ENCODE measurements at regions not wholly inside any gene's neighbourhood (a gene's known extent, or its start where the extent isn't known, plus 50 kb on each side); places are given as distances from the start of the nearest gene placed in this dataset.
"Not testable (repeated sequence)": the region's sequence is repeated elsewhere in the genome, so short reads cannot be mapped to it uniquely, and the experiment has no call there.

DNA sequence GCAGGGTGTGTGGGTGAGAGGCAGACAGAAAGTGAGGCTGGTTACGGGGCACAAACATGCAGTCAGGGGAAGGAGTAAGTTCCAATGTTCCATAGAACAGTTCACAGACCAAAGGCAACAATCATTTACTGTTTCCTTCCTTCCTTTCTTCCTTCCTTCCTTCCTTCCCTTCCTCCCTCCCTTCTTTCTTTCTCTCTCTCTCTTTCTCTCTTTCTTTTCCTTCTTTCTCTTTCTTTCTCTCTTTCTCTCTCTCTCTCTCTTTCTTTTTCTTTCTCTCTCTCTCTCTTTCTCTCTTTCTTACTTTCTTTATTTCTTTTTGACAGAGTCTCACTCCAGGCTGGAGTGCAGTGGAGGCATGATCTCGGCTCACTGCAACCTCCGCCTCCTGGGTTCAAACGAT is 125.8 kb upstream of the LPCAT1 start:
- Histone ChIP-seq H3K36me3 (ENCODE audit: insufficient read depth, low read length) (no peaks in the 10 kb centered on the region), H3K4me1 (ENCODE audit: insufficient read depth, low read length) (peaks cover 12% of the 10 kb centered on the region), H3K27ac (ENCODE audit: low read depth, low read length) (no peak overlapping the region), H3K4me3 (ENCODE audit: low read length in 2 of 2) (no peak overlapping the region), H3K9me3 (ENCODE audit: control insufficient read depth in 1 of 2, low read length in 2 of 2) (no peaks in the 10 kb centered on the region), H3K27me3 (ENCODE audit: insufficient read depth, low read length) (peaks cover 15% of the 10 kb centered on the region)
- Mint-ChIP-seq H3K4me1 (peaks cover 0 to 9% (median 3%) of the 10 kb centered on the region in 4 donors), H3K36me3 (no peaks in the 10 kb centered on the region), H3K4me3 (no peak overlapping the region), H3K27me3 (peaks cover 21 to 35% of the 10 kb centered on the region in 2 donors), H3K27ac (peak overlapping the region in 1 of 7 donors; percentile 30), H3K9me3 (no peaks in the 10 kb centered on the region)
- intact Hi-C loops (cut with micrococcal nuclease): loop anchor here (10.0 kb wide), 1 partner anchor 645 kb away; the partner anchor contains the start of gene NKD2
- CTCF ChIA-PET (ENCODE audit: partially characterized antibody): no interaction called here
- POLR2A ChIA-PET (ENCODE audit: partially characterized antibody): no interaction called here
- DNase-seq: no peak

DNA sequence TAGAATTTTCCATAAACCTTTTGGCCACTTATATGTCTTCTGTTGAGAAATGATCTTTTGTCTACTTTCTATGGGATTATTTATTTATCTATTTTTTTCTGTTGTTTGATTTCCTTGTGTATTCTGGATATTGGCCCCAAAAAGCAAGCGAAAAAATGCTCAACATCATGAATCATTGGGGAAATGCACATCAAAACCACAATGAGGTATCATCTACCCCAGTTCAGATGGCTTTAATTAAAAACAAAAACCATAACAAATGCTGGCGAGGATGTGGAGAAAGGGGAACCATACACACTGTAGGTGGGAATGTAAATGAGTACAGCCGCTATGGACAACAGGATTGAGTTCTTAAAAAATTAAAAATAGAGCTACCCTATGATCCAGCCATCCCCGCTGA is 125.0 kb upstream of the LPCAT1 start:
- Histone ChIP-seq H3K27ac (ENCODE audit: low read depth, low read length) (no peak overlapping the region), H3K4me3 (ENCODE audit: low read length in 2 of 2) (no peak overlapping the region), H3K36me3 (ENCODE audit: insufficient read depth, low read length) (no peaks in the 10 kb centered on the region), H3K27me3 (ENCODE audit: insufficient read depth, low read length) (peaks cover 18% of the 10 kb centered on the region), H3K9me3 (ENCODE audit: control insufficient read depth in 1 of 2, low read length in 2 of 2) (no peaks in the 10 kb centered on the region), H3K4me1 (ENCODE audit: insufficient read depth, low read length) (peaks cover 12% of the 10 kb centered on the region)
- H3K27ac Mint-ChIP-seq: no peak overlapping the region
- DNase-seq: no peak
- ChIA-PET POLR2A (ENCODE audit: partially characterized antibody) (no interaction called here), CTCF (ENCODE audit: partially characterized antibody) (no interaction called here)
- intact Hi-C loops (cut with micrococcal nuclease): loop anchor here (10.0 kb wide), 1 partner anchor 644 kb away; the partner anchor contains the start of gene NKD2
- H3K4me1 Mint-ChIP-seq: peaks cover 4 to 14% (median 6%) of the 10 kb centered on the region in 4 donors
- H3K36me3 Mint-ChIP-seq: no peaks in the 10 kb centered on the region
- H3K4me3 Mint-ChIP-seq: no peak overlapping the region
- no peaks in the 10 kb centered on the region for H3K9me3 Mint-ChIP-seq
- peaks cover 24 to 37% of the 10 kb centered on the region in 2 donors for H3K27me3 Mint-ChIP-seq

DNA sequence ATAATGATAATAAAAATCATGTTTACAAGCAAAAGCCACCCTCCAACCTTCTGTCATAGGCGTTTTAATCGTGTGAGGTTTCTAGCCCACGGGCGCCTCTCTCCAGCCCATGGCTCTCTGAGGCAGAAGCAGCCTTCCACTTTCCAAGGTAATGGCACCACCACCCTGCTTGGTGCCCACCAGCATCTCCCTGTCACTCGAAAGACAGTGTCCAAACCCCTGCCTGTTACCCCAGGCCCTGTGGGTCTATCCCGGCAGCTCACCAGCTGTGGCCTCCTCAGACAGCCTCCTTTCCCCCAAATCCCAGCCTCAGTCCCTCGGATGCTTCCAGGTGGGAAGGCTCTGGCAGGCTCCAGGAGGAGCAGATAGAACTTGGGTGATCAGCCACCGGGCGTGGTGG is 123.8 kb upstream of the LPCAT1 start:
- CTCF ChIA-PET (ENCODE audit: partially characterized antibody): no interaction called here
- no peaks in the 10 kb centered on the region for H3K36me3 ChIP-seq (ENCODE audit: insufficient read depth, low read length)
- Mint-ChIP-seq H3K36me3 (no peaks in the 10 kb centered on the region), H3K9me3 (no peaks in the 10 kb centered on the region), H3K27ac (no peak overlapping the region), H3K4me1 (peaks cover 3 to 10% (median 5%) of the 10 kb centered on the region in 4 donors), H3K4me3 (no peak overlapping the region), H3K27me3 (peaks cover 25 to 39% of the 10 kb centered on the region in 2 donors)
- no peak for DNase-seq
- POLR2A ChIA-PET (ENCODE audit: partially characterized antibody): no interaction called here
- no peak overlapping the region for H3K4me3 ChIP-seq (ENCODE audit: low read length in 2 of 2)
- no peak overlapping the region for H3K27ac ChIP-seq (ENCODE audit: low read depth, low read length)
- peaks cover 20% of the 10 kb centered on the region for H3K27me3 ChIP-seq (ENCODE audit: insufficient read depth, low read length)
- H3K4me1 ChIP-seq (ENCODE audit: insufficient read depth, low read length): peaks cover 6% of the 10 kb centered on the region
- intact Hi-C loops (cut with micrococcal nuclease): loop anchor here (10.0 kb wide), 1 partner anchor 643 kb away; the partner anchor contains the start of gene NKD2
- no peaks in the 10 kb centered on the region for H3K9me3 ChIP-seq (ENCODE audit: control insufficient read depth in 1 of 2, low read length in 2 of 2)

DNA sequence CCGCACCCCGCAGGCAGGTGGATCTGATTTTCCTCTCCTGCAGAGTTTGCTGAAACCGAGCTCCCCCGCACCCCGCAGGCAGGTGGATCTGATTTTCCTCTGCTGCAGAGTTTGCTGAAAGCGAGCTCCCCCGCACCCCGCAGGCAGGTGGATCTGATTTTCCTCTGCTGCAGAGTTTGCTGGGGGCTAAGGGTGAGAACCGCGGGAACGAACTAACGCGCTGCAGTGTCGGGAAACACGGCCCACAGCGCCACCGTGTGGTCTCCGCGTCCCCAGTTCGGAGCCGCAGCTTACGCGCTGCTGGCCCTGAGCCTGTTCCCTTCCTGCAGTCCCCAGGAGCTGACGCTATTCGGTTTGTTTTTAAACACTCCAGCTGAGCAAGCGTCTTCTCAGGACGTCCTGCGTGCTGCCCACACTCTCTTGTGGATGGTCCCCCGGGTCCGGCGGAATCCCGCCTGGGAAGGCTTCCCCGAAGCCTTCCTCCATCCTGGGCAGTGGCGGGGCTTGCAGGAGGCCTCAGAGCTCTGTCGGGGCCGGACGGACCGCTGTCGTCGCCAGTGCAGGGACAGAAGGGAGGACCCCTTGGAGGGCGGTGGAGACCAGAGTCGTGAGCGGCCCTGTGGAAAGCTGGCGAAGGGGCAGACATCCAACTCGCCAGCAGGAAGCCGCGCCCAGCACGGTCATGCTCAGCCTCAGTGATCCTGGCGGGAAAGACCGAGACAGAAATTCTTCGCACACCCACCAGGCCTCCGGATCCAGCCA is 121.2 kb upstream of the LPCAT1 start:
- CTCF ChIA-PET (ENCODE audit: partially characterized antibody): interaction anchor here (0.6 to 4.3 kb wide), 32 partner anchors 9 to 733 kb away, joined by 3 to 57 read pairs (median 5); partner anchors contain the start of gene CLPTM1L
- H3K4me1 ChIP-seq (ENCODE audit: insufficient read depth, low read length): peaks cover 6% of the 10 kb centered on the region
- DNase-seq: peak; percentile 65 to 76 (median 74)
- no peaks in the 10 kb centered on the region for H3K9me3 ChIP-seq (ENCODE audit: control insufficient read depth in 1 of 2, low read length in 2 of 2)
- POLR2A ChIA-PET (ENCODE audit: partially characterized antibody): interaction anchor here (1.3 to 1.6 kb wide), 2 partner anchors 11 to 259 kb away, joined by 7 to 13 read pairs; no protein-coding TSS in a partner anchor
- H3K27me3 ChIP-seq (ENCODE audit: insufficient read depth, low read length): peaks cover 24% of the 10 kb centered on the region
- peak overlapping the region in 4 of 8 donors; percentile 32 to 63 (median 37) for H3K4me3 Mint-ChIP-seq
- H3K27ac ChIP-seq (ENCODE audit: low read depth, low read length): no peak overlapping the region
- H3K27me3 Mint-ChIP-seq: peaks cover 22 to 29% of the 10 kb centered on the region in 2 donors
- intact Hi-C loops (cut with micrococcal nuclease): loop anchor here (1.0 to 10.0 kb wide), 4 partner anchors 166 to 640 kb away; partner anchors contain the start of gene NKD2
- H3K4me3 ChIP-seq (ENCODE audit: low read length in 2 of 2): no peak overlapping the region
- no peaks in the 10 kb centered on the region for H3K36me3 Mint-ChIP-seq
- H3K36me3 ChIP-seq (ENCODE audit: insufficient read depth, low read length): no peaks in the 10 kb centered on the region
- H3K4me1 Mint-ChIP-seq: peaks cover 6 to 21% (median 12%) of the 10 kb centered on the region in 4 donors
- no peaks in the 10 kb centered on the region for H3K9me3 Mint-ChIP-seq
- H3K27ac Mint-ChIP-seq: no peak overlapping the region

DNA sequence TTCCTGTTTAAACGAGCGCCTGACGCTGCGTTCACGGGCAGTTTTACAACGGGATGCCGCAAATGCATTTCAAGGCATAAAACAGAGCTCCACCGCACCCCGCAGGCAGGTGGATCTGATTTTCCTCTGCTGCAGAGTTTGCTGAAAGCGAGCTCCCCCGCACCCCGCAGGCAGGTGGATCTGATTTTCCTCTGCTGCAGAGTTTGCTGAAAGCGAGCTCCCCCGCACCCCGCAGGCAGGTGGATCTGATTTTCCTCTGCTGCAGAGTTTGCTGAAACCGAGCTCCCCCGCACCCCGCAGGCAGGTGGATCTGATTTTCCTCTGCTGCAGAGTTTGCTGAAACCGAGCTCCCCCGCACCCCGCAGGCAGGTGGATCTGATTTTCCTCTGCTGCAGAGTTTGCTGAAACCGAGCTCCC is 120.6 kb upstream of the LPCAT1 start:
- H3K4me1 ChIP-seq (ENCODE audit: insufficient read depth, low read length); H3K36me3 Mint-ChIP-seq; H3K9me3 ChIP-seq (ENCODE audit: control insufficient read depth in 1 of 2, low read length in 2 of 2); H3K4me3 ChIP-seq (ENCODE audit: low read length in 2 of 2); DNase-seq; H3K36me3 ChIP-seq (ENCODE audit: insufficient read depth, low read length); H3K9me3 Mint-ChIP-seq; H3K27ac Mint-ChIP-seq; H3K27ac ChIP-seq (ENCODE audit: low read depth, low read length): not testable (repeated sequence)
- H3K4me1 Mint-ChIP-seq: peaks cover 6 to 21% (median 12%) of the 10 kb centered on the region in 4 donors
- H3K27me3 Mint-ChIP-seq: peaks cover 18 to 28% of the 10 kb centered on the region in 2 donors
- H3K27me3 ChIP-seq (ENCODE audit: insufficient read depth, low read length): peaks cover 24% of the 10 kb centered on the region
- intact Hi-C loops (cut with micrococcal nuclease): loop anchor here (10.0 kb wide), 1 partner anchor 640 kb away; the partner anchor contains the start of gene NKD2
- CTCF ChIA-PET (ENCODE audit: partially characterized antibody): interaction anchor here (0.6 to 4.3 kb wide), 30 partner anchors 9 to 520 kb away, joined by 3 to 57 read pairs (median 5); partner anchors contain the start of gene CLPTM1L
- POLR2A ChIA-PET (ENCODE audit: partially characterized antibody): interaction anchor here (1.3 to 1.6 kb wide), 2 partner anchors 10 to 259 kb away, joined by 7 to 13 read pairs; no protein-coding TSS in a partner anchor
- H3K4me3 Mint-ChIP-seq: peak overlapping the region in 5 of 8 donors; percentile 14 to 57 (median 23)

DNA sequence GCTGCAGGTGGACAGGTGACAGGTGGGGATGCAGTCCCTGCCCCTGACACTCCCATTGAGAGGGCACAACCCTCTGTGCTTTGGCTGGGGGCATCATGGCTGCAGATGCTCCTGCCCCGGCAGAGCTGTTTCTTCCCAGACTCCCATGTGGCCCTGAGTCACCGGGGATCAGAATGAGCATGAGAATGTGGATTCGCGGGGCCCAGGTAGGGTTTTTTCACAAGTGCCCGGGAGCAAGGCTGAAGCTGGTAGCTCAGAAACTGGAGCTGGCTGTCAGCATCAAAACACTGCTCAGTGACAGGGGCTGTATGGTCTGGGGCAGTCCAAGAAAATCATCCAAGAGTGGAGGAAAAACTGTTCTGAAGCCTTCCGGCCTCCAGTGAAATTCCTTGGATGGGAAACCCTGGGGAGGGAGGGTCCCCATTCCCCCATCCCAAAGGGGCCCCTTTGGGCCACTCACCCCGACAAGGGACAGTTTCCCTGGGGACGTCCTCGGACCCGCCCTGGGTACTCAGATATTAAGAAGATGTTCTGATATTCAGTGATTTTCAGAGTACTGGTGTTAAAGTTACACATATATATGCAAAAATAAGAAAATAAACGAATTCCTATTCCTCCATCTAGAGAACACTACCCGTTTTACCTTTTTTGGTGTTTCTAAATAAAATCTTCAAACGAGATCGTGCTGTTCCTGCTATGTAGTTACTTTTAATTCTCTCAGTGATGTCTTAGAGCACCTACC is 120.1 kb upstream of the LPCAT1 start:
- peaks cover 6 to 21% (median 12%) of the 10 kb centered on the region in 4 donors for H3K4me1 Mint-ChIP-seq
- Histone ChIP-seq H3K9me3 (ENCODE audit: control insufficient read depth in 1 of 2, low read length in 2 of 2) (no peaks in the 10 kb centered on the region), H3K4me1 (ENCODE audit: insufficient read depth, low read length) (peaks cover 6% of the 10 kb centered on the region), H3K36me3 (ENCODE audit: insufficient read depth, low read length) (no peaks in the 10 kb centered on the region), H3K4me3 (ENCODE audit: low read length in 2 of 2) (no peak overlapping the region), H3K27ac (ENCODE audit: low read depth, low read length) (no peak overlapping the region), H3K27me3 (ENCODE audit: insufficient read depth, low read length) (peaks cover 24% of the 10 kb centered on the region)
- ChIA-PET POLR2A (ENCODE audit: partially characterized antibody) (interaction anchor here (1.6 kb wide), 1 partner anchor 258 kb away, joined by 13 read pairs; no protein-coding TSS in a partner anchor), CTCF (ENCODE audit: partially characterized antibody) (interaction anchor here (0.7 to 4.3 kb wide), 16 partner anchors 10 to 520 kb away, joined by 3 to 57 read pairs (median 6); no protein-coding TSS in a partner anchor)
- peak overlapping the region in 5 of 8 donors; percentile 14 to 57 (median 23) for H3K4me3 Mint-ChIP-seq
- peaks cover 18 to 24% of the 10 kb centered on the region in 2 donors for H3K27me3 Mint-ChIP-seq
- H3K27ac Mint-ChIP-seq: no peak overlapping the region
- intact Hi-C loops (cut with micrococcal nuclease): loop anchor here (10.0 kb wide), 1 partner anchor 639 kb away; the partner anchor contains the start of gene NKD2
- no peak for DNase-seq
- no peaks in the 10 kb centered on the region for H3K36me3 Mint-ChIP-seq
- H3K9me3 Mint-ChIP-seq: no peaks in the 10 kb centered on the region

All from CD4-positive, alpha-beta memory T cell (primary cell).